Right cardiac atrium (tissue), 5 donors: ENCODE measurements at regions not wholly inside any gene's neighbourhood (a gene's known extent, or its start where the extent isn't known, plus 50 kb on each side); places are given as distances from the start of the nearest gene placed in this dataset.

ENCODE experiments used
- ATAC-seq, 2 donors: fragments of 200-7000 bp; cut with Tn5 transposase; one replicate each; pipeline versions ENCODE4 v1.8.0 to v1.9.1; 2020; ENCODE audit warnings: moderate library complexity in 2 of 2, mild to moderate bottlenecking in 1 of 2
- DNase-seq, 3 donors: peaks; one replicate each; pipeline ENCODE4 v3.0.0-alpha.2; 2020
- H3K27ac ChIP-seq: one replicate; pipeline ENCODE4 v1.5.1; 2013; ENCODE audit warnings: mild to moderate bottlenecking, low read length, control low read depth, moderate library complexity
- H3K27me3 ChIP-seq: one replicate; pipeline ENCODE4 v1.6.1; 2013; ENCODE audit not compliant: control insufficient read depth, insufficient read depth
- H3K4me1 ChIP-seq: one replicate; pipeline ENCODE4 v1.6.1; 2013; ENCODE audit warnings: low read length; ENCODE audit not compliant: control insufficient read depth, insufficient read depth
- H3K4me3 ChIP-seq: one replicate; pipeline ENCODE4 v1.5.1; 2013; ENCODE audit warnings: low read length, control low read depth
- H3K9me3 ChIP-seq: one replicate; pipeline ENCODE4 v1.6.1; 2013; ENCODE audit warnings: low read length; ENCODE audit not compliant: control insufficient read depth
- WGBS: extraction: QIAGEN DNeasy Blood & Tissue Kit; methylation state at CpG from one replicate; pipeline ENCODE4 v1.1.7; 2013; 5-methylcytosine and 5-hydroxymethylcytosine counted together
- intact Hi-C, 4 donors: fragments of 100-400 bp; cut with DNase I; formaldehyde crosslinking; loops; one replicate each; pipeline versions ENCODE4 v1.11.0 to v1.14.0; 2022 to 2023
- donor health status: healthy with polysubstance abuse.
- donor health status: DM: no; HTN: yes; CAD: no.
- donor health status: DM: no; HTN: no; CAD: no.
- donor health status: DM: no; HTN: yes; CAD: no; lungs with severe emphysema.
- donor health status: DM: yes; HTN: yes; CAD: no.

DNA sequence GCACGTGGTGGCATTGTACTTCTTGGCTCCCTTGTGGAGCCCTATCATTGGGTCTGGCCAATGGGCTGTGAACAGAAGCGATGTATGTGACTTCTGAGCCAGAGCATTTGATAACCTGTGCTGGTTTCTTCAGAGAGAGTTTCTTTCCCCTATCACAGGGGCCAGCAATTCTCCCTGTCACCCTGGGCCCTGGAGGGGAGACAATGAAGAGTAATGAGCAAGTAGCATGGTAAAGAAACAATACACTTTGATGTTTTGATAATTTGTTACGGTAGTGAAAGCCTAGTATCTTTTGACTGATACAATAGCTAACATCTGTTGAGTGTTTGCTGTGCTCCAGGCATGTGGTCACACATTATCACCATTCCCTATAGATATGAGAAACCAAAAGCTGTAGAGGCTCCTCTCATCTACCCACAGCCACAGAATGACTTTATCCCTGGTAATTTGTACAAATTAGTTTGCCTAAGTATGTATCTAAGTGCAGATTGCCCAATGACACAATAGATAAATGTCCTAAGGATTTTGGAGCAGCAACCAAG is 113.4 kb upstream of the SVIL start:
- 68% methylated on average over 3 of the region's 3 CpGs for WGBS
- Histone ChIP-seq H3K27ac (no peak overlapping the region), H3K4me3 (no peak overlapping the region), H3K9me3 (no peaks in the 10 kb centered on the region), H3K27me3 (no peaks in the 10 kb centered on the region), H3K4me1 (peaks cover 3% of the 10 kb centered on the region)
- intact Hi-C loops, result no loop called here
- ATAC-seq (no peak), DNase-seq (no peak)

DNA sequence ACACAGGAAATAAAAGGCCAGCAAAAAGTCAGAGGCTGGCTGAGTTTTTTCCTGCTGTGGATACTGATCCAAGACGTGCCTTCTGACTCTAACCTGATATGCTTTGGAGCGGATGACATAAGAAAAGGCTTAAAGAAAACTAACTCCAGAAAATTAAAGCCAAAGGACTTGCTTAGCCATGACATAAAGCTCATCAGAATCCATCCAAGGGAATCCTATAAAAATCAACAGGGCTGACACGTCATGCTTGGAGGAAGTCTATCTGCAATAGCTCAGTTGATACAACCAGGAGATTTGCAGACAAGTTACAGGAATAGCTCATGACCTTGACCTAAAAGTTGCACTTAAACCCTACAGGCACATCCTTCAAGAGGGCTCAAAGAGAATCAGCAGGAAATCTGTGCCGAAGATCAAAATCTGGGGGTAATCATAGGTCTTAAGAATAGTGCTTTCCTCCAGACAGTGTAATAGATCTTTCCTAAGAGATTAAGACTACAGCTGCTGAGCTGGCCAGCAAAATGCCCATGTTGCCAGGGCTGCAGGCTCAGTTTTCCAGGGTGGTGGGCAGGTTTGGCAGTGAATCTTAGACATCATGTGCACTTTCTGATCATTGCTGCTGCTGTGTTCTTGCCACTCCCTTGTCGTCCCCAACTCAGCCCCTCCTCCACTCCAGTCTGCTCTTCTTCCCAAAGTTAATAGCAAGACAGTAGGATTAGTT is 111.5 kb upstream of the SVIL start:
- ATAC-seq, result peak; percentile 32 to 77
- no peak for DNase-seq
- Histone ChIP-seq H3K9me3 (no peaks in the 10 kb centered on the region), H3K27ac (no peak overlapping the region), H3K27me3 (no peaks in the 10 kb centered on the region), H3K4me3 (no peak overlapping the region), H3K4me1 (peaks cover 3% of the 10 kb centered on the region)
- WGBS, result 30% methylated on average over 5 of the region's 5 CpGs
- intact Hi-C loops, result no loop called here

DNA sequence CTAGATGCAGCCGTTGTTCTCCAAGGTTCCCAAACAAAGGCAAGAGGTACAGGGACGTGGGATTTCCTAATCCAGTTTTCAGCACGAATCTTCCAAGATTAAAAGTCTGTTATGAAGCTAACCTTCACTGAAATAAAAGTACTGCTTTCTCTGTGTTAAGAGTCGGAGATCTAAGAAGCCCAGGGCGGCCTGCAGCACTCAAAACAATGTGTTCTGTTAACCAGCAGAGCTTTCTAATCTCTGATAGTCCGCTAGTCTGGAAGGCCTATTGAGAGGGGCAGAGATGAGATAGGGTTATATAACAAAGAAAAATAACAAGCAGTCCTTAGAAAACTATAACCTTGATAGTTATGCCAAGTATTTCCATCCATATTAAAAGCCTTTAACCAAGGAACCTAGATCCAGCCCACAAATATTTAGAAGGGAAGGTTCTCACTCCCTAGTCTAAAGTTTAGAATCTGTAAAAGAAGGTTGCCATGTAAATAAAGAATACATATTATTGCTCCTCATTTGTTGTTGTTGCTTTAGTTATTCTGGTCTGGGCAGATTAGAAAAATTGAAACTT is 106.3 kb upstream of the SVIL start:
- no peak overlapping the region for H3K4me3 ChIP-seq
- no peaks in the 10 kb centered on the region for H3K27me3 ChIP-seq
- intact Hi-C loops, result no loop called here
- WGBS, result 36% methylated on average over 6 of the region's 6 CpGs
- peak in 1 of 3 donors; percentile 69 for DNase-seq
- no peaks in the 10 kb centered on the region for H3K9me3 ChIP-seq
- H3K4me1 ChIP-seq, result peaks cover 3% of the 10 kb centered on the region
- ATAC-seq, result peak in 1 of 2 donors; percentile 34
- H3K27ac ChIP-seq, result peak overlapping the region; percentile 91

DNA sequence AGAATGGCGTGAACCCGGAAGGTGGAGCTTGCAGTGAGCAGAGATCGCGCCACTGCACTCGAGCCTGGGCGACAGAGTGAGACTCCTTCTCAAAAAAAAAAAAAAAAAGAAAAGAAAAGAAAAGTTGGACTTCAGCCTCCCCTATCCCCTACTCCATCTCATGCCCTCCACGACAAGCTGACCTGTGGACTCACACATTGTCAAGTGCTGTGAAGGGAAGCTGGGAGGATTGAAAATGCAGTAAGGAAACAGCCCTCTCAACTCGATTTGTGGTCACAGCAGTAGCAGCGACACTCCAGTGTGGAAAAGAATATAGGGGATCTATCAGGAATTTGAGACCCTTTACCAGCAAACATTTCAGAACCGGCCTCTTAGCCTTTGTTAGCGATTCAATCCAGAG is 103.6 kb upstream of the SVIL start:
- peaks cover 3% of the 10 kb centered on the region for H3K4me1 ChIP-seq
- H3K27me3 ChIP-seq, result no peaks in the 10 kb centered on the region
- no peak for DNase-seq
- intact Hi-C loops, result loop anchor here (5.0 to 10.0 kb wide), 6 partner anchors 94 to 204 kb away; partner anchors contain the start of gene SVIL (in 1 of the 4)
- ATAC-seq, result no peak
- H3K4me3 ChIP-seq, result no peak overlapping the region
- 96% methylated on average over 11 of the region's 11 CpGs for WGBS
- H3K9me3 ChIP-seq, result no peaks in the 10 kb centered on the region
- H3K27ac ChIP-seq, result no peak overlapping the region

DNA sequence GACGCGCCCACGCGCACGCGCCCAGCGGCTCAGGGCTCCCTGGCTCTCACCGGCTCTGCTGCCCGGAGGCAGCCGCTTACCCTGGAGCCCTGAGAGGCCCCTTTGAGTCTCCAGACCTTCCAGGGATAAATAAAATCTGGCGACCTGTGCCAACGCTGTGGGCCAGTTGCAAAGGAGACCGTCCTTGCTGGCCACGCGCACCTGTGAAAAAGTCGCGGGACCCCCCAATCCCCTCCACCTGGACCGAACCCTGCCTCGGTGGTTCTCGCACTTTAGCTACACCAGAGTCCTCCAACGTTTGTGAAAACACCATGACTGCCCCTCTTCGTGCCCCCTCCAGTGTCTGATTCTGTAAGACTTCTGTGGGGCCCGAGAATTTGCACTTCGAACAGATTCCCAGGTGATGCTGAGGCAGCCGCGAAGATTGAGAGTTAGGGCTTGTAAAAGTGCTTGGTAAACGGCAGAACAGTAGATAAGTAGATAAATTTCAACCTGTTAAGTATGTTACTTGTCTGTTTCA is 102.4 kb upstream of the SVIL start:
- no peaks in the 10 kb centered on the region for H3K27me3 ChIP-seq
- H3K27ac ChIP-seq, result no peak overlapping the region
- DNase-seq (no peak), ATAC-seq (no peak)
- intact Hi-C loops, result loop anchor here (5.0 to 10.0 kb wide), 6 partner anchors 92 to 202 kb away; partner anchors contain the start of gene SVIL (in 1 of the 4)
- peak overlapping the region; percentile 81 for H3K4me3 ChIP-seq
- no peaks in the 10 kb centered on the region for H3K9me3 ChIP-seq
- peaks cover 3% of the 10 kb centered on the region for H3K4me1 ChIP-seq
- 29% methylated on average over 27 of the region's 27 CpGs for WGBS

GRCh38 chr10:29736366-29737073 is 101.7 kb upstream of the SVIL start:
- peak; percentile 71 to 92 (median 90) for DNase-seq
- Histone ChIP-seq H3K9me3 (no peaks in the 10 kb centered on the region), H3K27me3 (no peaks in the 10 kb centered on the region), H3K27ac (peak overlapping the region; percentile 66), H3K4me1 (peaks cover 3% of the 10 kb centered on the region), H3K4me3 (peak overlapping the region; percentile 81)
- under 1% methylated on average over 74 of the region's 74 CpGs for WGBS
- intact Hi-C loops, result loop anchor here (5.0 to 10.0 kb wide), 6 partner anchors 92 to 202 kb away; partner anchors contain the start of gene SVIL (in 1 of the 4)
- ATAC-seq, result peak; percentile 77 to 81

DNA sequence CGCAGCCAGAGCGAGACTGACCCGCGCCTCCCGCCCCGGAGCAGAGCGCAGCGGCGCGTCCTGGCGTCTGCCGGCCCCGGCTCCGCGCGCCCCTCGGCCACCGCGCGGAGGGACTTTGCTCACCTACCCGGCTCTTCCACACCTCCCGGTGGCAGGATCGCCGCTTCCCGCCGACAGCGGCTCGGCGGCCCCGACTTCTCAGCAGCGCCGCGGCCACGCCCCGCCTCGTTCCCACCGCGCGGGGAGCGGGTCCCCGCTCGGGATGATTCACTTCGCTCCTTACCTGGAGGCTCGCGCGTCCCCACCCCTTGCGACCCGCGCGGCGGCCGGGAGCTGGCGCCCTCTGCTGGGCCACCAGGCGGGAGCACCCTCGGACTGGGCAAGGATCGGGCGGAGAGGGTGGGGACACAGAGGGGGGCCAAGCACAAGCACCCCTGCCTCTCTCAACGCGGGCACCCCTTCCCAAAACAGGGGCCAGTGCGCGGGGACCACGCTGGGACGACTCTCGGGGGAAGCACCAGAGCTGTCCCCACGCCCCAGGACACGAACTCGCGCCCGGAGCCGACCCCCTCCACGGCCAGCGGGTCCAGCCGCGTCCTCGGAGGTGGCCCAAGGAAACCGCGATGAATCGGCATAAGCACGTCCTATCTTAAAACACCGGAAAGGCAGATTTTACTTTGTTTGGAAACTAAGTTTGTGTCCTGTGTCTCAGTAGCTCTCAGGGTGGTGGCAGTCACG is 101.0 kb upstream of the SVIL start:
- WGBS, result under 1% methylated on average over 81 of the region's 81 CpGs
- Histone ChIP-seq H3K27ac (peak overlapping the region; percentile 72), H3K9me3 (no peaks in the 10 kb centered on the region), H3K27me3 (no peaks in the 10 kb centered on the region), H3K4me3 (peak overlapping the region; percentile 81), H3K4me1 (peaks cover 2% of the 10 kb centered on the region)
- DNase-seq (peak; percentile 84 to 95 (median 93)), ATAC-seq (peak; percentile 91)
- intact Hi-C loops, result loop anchor here (5.0 to 10.0 kb wide), 6 partner anchors 91 to 201 kb away; partner anchors contain the start of gene SVIL (in 1 of the 4)

DNA sequence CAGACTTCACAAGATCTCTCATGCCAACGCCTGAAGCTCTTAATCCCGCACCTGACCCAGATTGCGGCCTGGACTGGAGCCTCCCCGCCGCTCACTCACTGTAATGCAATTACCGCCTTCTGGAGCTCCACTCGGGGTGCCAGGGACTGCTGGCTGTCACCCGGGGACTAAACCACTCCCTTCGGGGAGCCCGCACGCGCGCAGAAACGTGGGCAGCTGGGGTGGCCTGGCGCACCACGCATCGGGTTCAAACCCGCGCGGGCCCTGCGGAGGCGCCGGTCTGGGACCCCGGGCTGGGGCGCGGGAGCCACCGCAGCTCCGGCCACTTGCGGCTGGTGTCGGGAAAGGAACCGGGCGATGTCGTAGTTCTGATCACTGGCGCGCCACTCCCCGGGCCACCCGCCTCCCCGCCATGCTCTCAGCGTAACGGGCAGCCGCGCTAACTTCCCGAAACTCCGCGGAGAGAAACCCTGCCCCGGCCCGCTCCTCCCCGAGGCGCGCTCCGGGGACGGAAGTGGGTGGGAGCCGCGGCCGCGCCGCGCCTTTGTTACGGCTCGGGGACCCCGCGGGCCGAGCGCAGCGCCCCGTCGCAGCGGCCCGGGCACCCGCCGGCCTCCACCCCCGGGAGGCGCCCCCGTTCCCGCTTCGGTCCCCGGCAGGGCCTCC is 100.3 kb upstream of the SVIL start:
- peak overlapping the region; percentile 72 for H3K27ac ChIP-seq
- ATAC-seq (peak; percentile 74 to 75), DNase-seq (peak; percentile 81 to 91 (median 90))
- no peaks in the 10 kb centered on the region for H3K27me3 ChIP-seq
- under 1% methylated on average over 77 of the region's 77 CpGs for WGBS
- intact Hi-C loops, result loop anchor here (5.0 to 10.0 kb wide), 6 partner anchors 90 to 200 kb away; partner anchors contain the start of gene SVIL (in 1 of the 4)
- H3K4me3 ChIP-seq, result peak overlapping the region; percentile 81
- no peaks in the 10 kb centered on the region for H3K4me1 ChIP-seq
- H3K9me3 ChIP-seq, result no peaks in the 10 kb centered on the region

GRCh38 chr10:29734640-29734961 is 99.8 kb upstream of the SVIL start:
- 24% methylated on average over 10 of the region's 10 CpGs for WGBS
- intact Hi-C loops, result loop anchor here in 3 of 4 donors (10.0 kb wide), 5 partner anchors 90 to 200 kb away; partner anchors contain the start of gene SVIL (in 1 of the 3)
- Histone ChIP-seq H3K27me3 (no peaks in the 10 kb centered on the region), H3K9me3 (no peaks in the 10 kb centered on the region), H3K4me3 (peak overlapping the region; percentile 81), H3K4me1 (no peaks in the 10 kb centered on the region), H3K27ac (peak overlapping the region; percentile 72)
- DNase-seq, result no peak
- ATAC-seq, result no peak

DNA sequence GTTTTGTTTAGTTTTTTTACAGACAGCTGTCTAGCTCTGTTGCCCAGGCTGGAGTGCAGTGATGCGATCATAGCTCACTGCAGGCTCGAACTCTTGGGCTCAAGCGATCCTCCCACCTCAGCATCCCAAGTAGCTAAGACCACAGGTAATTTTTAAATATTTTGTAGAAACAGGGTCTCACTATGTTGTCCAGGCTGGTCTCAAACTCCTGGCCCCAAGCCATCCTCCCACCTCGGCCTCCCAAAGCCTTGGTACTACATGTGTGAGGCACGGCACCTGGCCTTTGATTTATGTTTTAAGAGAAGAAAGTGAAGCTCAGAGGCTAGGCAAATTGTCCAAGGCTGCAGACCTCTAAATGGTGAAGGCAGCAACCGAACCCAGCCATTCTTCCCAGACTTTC is 98.6 kb upstream of the SVIL start:
- DNase-seq (no peak), ATAC-seq (no peak)
- H3K9me3 ChIP-seq, result no peaks in the 10 kb centered on the region
- no peaks in the 10 kb centered on the region for H3K4me1 ChIP-seq
- H3K4me3 ChIP-seq, result no peak overlapping the region
- no peaks in the 10 kb centered on the region for H3K27me3 ChIP-seq
- intact Hi-C loops, result loop anchor here in 3 of 4 donors (10.0 kb wide), 5 partner anchors 89 to 199 kb away; partner anchors contain the start of gene SVIL (in 1 of the 3)
- WGBS, result 74% methylated on average over 6 of the region's 6 CpGs
- no peak overlapping the region for H3K27ac ChIP-seq
